ENCODE measurements at regions not wholly inside any gene's neighbourhood (a gene's known extent, or its start where the extent isn't known, plus 50 kb on each side); places are given as distances from the start of the nearest gene placed in this dataset.

DNA sequence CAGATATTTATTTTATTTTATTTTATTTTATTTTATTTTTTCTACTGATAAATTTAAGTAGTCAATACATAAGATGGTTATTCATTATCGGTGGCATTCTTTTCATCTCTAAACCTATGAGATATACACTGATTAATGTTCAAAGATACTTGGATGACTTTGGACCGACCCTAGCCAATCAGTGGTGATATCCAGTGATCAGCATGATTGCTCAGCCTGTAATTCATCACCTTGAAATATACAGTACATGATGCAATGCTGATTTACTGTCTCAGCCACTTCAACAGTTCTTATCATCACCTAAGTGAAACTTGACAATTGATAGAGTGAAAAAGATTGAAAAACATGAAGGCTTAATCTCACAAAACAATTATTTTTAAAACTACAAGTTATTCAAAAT, 1651.0 kb downstream of the REEP3 start:
- TF ChIP-seq, protein P1, sequence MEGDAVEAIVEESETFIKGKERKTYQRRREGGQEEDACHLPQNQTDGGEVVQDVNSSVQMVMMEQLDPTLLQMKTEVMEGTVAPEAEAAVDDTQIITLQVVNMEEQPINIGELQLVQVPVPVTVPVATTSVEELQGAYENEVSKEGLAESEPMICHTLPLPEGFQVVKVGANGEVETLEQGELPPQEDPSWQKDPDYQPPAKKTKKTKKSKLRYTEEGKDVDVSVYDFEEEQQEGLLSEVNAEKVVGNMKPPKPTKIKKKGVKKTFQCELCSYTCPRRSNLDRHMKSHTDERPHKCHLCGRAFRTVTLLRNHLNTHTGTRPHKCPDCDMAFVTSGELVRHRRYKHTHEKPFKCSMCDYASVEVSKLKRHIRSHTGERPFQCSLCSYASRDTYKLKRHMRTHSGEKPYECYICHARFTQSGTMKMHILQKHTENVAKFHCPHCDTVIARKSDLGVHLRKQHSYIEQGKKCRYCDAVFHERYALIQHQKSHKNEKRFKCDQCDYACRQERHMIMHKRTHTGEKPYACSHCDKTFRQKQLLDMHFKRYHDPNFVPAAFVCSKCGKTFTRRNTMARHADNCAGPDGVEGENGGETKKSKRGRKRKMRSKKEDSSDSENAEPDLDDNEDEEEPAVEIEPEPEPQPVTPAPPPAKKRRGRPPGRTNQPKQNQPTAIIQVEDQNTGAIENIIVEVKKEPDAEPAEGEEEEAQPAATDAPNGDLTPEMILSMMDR (IDR thresholded peaks at IDR 0.05; ENCODE audit: low read depth, low read length) = no peak
- no peak for TF ChIP-seq EZH2phosphoT487 (IDR thresholded peaks at IDR 0.05; ENCODE audit: low read depth)
